Neural crest cell (in vitro differentiated cells): ENCODE measurements at regions not wholly inside any gene's neighbourhood (a gene's known extent, or its start where the extent isn't known, plus 50 kb on each side); places are given as distances from the start of the nearest gene placed in this dataset.

Experiments used
- DNase-seq: peaks from one replicate; pipeline ENCODE4 v3.0.0; 2021; ENCODE audit warnings: low read depth, mixed read lengths, low spot score
- H3K27ac Mint-ChIP-seq: one replicate; pipeline ENCODE4 v1.8.0; 2021; ENCODE audit warnings: mild to moderate bottlenecking, mixed read lengths; ENCODE audit not compliant: unreplicated experiment
- H3K27me3 Mint-ChIP-seq: 2 replicates; pipeline ENCODE4 v1.8.0; 2021; ENCODE audit warnings: low read depth, mild to moderate bottlenecking, mixed read lengths
- H3K36me3 Mint-ChIP-seq: 2 replicates; pipeline ENCODE4 v1.8.0; 2021; ENCODE audit warnings: low read depth, mild to moderate bottlenecking, mixed read lengths
- H3K4me1 Mint-ChIP-seq: 2 replicates; pipeline ENCODE4 v1.8.0; 2021; ENCODE audit warnings: mixed read lengths
- H3K4me3 Mint-ChIP-seq: one replicate; pipeline ENCODE4 v1.8.0; 2021; ENCODE audit warnings: mild to moderate bottlenecking, mixed read lengths
- H3K9me3 Mint-ChIP-seq: 2 replicates; pipeline ENCODE4 v1.8.0; 2021; ENCODE audit warnings: mixed read lengths
- TF ChIP-seq, protein P1 (sequence below): fragments of 200-600 bp; sonication (generic); conservative IDR thresholded peaks from 2 replicates; pipeline ENCODE4 v1.5.0; 2021; ENCODE audit warnings: antibody characterized with exemption, mild to moderate bottlenecking

DNA sequence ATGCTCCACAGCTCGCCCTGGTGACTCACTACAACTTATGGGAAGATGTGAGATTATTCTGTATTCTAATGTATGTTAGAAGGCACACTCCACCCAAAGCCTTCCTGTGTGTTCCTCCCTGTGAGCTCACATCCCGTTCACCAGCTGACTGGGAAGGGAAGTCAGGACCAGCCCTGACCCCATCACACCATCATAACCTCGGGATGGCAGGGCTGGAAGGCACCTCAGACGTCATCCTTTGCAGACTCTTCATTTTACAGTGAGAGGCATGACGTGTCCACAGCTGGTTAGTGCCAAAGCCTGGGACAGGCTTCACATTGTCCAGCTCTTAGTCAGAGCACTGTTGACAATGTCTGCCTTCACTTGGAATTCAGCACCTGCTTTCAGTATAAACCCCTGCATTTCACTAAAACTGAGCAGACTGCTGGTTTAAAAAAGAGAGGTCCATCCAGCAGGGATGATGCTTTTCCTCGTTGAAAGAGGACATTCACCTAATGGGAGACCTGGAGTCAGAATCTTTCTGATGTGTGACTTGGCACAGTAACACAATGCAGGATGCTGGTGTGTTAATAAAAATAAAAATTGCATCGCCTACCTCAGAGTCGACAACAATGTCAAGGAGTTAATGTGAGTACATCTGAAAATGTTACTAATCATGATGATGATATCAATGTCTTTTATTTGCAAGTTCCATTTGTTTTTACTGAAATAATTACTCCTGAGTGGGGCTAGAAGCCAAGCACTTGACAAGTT is 418.0 kb upstream of the TNP1 start:
- peaks cover 2% of the 10 kb centered on the region for H3K9me3 Mint-ChIP-seq

DNA sequence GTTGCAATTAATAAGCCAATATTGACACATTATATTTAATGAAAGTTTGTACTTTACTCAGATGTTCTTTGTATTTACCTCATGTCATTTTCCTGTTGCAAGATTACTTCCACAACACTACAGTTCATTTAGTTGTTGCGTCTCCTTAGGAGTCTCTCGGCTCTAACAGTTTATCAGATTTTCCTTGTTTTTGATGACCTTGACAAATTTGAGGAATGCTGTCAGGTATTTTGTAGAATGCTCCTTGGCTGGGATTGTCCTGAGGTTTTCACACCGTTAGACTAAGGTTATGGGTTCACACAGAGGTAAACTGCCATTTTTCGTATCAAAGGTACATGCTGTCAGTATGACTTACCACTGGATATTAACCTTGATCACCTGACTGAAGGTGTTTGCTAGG is 416.6 kb upstream of the TNP1 start:
- no peaks in the 10 kb centered on the region for H3K36me3 Mint-ChIP-seq
- no peak overlapping the region for H3K4me3 Mint-ChIP-seq
- peaks cover 4% of the 10 kb centered on the region for H3K27me3 Mint-ChIP-seq
- no peaks in the 10 kb centered on the region for H3K9me3 Mint-ChIP-seq
- H3K4me1 Mint-ChIP-seq = peaks cover 9% of the 10 kb centered on the region
- TF ChIP-seq, protein P1, sequence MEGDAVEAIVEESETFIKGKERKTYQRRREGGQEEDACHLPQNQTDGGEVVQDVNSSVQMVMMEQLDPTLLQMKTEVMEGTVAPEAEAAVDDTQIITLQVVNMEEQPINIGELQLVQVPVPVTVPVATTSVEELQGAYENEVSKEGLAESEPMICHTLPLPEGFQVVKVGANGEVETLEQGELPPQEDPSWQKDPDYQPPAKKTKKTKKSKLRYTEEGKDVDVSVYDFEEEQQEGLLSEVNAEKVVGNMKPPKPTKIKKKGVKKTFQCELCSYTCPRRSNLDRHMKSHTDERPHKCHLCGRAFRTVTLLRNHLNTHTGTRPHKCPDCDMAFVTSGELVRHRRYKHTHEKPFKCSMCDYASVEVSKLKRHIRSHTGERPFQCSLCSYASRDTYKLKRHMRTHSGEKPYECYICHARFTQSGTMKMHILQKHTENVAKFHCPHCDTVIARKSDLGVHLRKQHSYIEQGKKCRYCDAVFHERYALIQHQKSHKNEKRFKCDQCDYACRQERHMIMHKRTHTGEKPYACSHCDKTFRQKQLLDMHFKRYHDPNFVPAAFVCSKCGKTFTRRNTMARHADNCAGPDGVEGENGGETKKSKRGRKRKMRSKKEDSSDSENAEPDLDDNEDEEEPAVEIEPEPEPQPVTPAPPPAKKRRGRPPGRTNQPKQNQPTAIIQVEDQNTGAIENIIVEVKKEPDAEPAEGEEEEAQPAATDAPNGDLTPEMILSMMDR = no peak
- H3K27ac Mint-ChIP-seq = no peak overlapping the region
- DNase-seq = no peak

More for the DNA sequence above, 418.0 kb upstream of the TNP1 start:
- Mint-ChIP-seq H3K4me1 (peaks cover 5% of the 10 kb centered on the region), H3K4me3 (no peak overlapping the region), H3K27ac (no peak overlapping the region), H3K27me3 (no peaks in the 10 kb centered on the region), H3K36me3 (no peaks in the 10 kb centered on the region)
- TF ChIP-seq, protein P1 = no peak
- no peak for DNase-seq

DNA sequence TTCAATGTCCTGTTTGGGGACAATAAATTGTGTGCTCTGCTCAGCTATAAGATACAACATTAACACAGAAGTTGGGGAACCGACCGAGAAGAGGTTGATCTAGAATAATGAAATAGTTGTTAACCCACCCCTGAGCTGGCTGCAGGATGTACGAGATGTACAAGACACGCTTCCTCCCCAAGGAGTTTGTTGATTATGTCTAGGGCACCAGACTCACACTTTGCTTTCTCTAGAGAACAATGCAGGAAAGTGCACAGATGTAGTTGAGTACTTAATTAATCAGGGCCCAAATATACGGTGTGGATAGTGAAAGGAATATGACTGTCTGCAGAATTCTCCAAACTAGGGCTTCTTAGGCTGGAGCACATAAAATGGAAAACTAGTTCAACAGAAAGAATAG is 415.2 kb upstream of the TNP1 start:
- Mint-ChIP-seq H3K36me3 (no peaks in the 10 kb centered on the region), H3K4me3 (no peak overlapping the region), H3K9me3 (no peaks in the 10 kb centered on the region), H3K27ac (no peak overlapping the region), H3K27me3 (peaks cover 4% of the 10 kb centered on the region), H3K4me1 (peaks cover 17% of the 10 kb centered on the region)
- TF ChIP-seq, protein P1 = no peak
- no peak for DNase-seq

DNA sequence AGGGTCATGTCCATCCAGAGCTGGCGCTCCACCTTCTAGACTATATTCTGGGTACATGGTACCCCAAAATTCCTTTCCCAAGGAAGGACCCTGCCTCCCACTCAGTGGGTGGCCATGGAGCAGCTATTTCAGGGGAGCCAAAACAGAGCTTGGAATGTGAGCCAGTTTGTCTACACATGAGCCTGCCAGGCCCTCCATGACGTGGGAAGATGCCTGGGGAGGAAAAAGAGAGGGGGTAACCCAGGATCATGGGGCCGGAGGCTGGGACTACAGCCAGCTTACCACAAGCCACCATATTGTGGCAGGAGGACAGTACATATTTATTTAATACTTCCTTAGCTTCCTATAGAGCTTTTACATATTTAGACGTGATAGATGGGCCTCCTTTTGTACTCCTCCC is 414.7 kb upstream of the TNP1 start:
- no peaks in the 10 kb centered on the region for H3K36me3 Mint-ChIP-seq
- no peak overlapping the region for H3K27ac Mint-ChIP-seq
- DNase-seq = no peak
- H3K9me3 Mint-ChIP-seq = no peaks in the 10 kb centered on the region
- peaks cover 22% of the 10 kb centered on the region for H3K4me1 Mint-ChIP-seq
- peaks cover 7% of the 10 kb centered on the region for H3K27me3 Mint-ChIP-seq
- TF ChIP-seq, protein P1 = no peak
- H3K4me3 Mint-ChIP-seq = no peak overlapping the region

DNA sequence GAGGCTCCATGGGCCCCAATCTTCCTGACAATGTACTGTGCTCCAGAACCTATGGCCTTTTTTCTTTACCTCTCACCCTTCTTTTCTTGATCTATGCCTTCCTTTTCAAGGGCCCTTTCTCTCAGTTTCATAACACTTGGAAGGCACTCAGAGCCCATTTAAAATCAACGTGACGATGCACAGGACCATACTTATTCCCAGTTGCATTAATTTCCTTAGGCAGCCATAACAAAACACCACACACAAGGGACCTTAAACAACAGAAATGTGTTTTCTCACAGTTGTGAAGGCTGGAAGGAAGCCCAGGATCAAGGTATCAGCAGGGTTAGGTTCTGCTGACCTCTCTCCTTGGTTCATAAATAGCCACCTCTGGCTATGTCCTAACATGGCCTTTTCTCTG is 414.0 kb upstream of the TNP1 start:
- no peak for DNase-seq
- Mint-ChIP-seq H3K27ac (no peak overlapping the region), H3K27me3 (peaks cover 7% of the 10 kb centered on the region), H3K9me3 (no peaks in the 10 kb centered on the region), H3K4me1 (peaks cover 26% of the 10 kb centered on the region), H3K4me3 (no peak overlapping the region), H3K36me3 (no peaks in the 10 kb centered on the region)
- TF ChIP-seq, protein P1 = no peak
